SW 1271 (cell line): ENCODE measurements at regions not wholly inside any gene's neighbourhood (a gene's known extent, or its start where the extent isn't known, plus 50 kb on each side); places are given as distances from the start of the nearest gene placed in this dataset.
"Not testable (repeated sequence)": the region's sequence is repeated elsewhere in the genome, so short reads cannot be mapped to it uniquely, and the experiment has no call there.

Experiments
- DNase-seq, 2 experiments: peaks; one replicate each; lab custom pipeline; 2025; lab: John Stamatoyannopoulos, UW

DNA sequence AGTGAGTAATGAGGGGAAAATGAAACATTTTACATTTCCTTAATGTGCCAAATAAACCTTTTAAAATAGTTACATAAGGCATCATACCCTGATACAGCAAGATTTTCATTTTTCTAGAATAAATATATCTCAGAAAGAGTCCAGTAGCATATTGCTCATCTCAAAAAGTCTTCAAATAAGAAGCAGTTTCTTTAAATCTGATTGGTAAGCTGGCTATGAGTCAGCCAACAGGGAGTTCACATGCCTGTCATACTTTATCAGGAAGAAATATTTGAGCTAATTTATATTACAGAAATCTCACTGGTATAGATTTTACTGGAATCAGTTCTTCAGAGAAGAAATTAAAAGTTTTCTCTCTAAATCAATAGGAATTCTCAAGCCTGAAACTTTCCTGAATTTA is 258.1 kb downstream of the C11orf87 start:
- DNase-seq = no peak

DNA sequence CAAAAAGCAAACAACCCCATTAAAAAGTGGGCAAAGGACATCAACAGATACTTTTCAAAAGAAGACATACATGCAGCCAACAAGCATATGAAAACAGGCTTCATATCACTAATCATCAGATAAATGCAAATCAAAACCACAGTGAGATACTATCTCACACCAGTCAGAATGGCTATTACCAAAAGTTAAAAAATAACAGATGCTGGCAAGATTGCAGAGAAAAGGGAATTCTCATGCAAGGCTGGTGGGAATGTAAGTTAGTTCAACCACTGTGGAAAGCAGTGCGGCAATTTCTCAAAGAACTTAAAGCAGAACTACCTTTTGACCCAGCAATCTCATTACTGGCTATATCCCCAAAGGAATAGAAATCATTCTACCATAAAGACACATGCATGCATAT is 260.8 kb downstream of the C11orf87 start:
- not testable (repeated sequence) for DNase-seq

DNA sequence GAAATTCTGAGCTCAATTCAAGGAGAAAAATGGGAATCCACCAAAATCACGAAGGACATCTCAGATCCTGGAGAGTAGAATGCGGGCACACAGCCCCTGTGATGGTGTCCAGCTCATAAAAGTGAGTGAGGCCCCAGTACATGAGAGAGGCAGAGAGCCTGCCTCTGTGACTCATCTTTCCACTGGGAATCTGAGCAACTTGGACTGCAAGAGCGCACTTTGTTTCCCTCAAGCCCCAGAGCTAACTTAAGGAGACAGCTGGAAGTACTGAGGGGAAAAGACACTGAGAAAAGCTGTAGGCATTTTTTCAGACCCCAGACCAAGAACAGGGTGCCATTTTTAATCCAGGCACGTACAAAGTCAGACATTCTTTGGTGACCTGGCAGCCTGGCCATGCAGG is 273.7 kb downstream of the C11orf87 start:
- no peak for DNase-seq

DNA sequence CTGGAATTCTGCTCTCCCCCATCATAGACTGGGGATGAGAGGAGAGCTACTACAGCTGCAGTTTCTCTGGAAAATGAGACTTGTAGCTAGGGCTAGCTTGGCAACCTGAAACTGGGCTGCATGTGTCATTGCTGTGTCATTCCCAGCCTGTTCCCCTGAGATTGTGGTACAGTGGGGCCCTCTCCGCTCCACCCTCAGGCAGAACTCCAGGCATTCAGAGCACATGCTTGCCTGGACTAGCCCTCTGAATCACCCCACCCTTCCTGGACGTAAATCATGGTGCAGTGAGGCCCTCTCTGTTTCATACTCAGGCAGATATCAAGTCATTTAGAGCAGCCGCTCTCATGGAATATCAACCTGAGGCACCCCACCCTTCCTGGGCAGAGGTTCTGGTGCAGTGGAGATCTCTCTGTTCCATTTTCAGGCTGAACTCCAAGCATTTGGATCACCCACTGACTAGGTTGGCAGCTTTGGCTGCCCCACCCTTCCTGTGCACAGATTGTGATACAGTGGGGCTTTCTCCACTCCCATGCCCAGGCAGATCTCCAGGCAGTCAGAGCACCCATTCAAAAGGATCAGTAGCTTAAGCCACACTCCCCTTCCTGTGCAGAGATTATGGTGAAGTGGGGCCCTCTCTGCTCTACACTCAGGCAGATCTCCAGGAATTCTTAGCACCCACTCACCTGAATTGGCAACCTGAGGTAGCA is 274.4 kb downstream of the C11orf87 start:
- DNase-seq = no peak

DNA sequence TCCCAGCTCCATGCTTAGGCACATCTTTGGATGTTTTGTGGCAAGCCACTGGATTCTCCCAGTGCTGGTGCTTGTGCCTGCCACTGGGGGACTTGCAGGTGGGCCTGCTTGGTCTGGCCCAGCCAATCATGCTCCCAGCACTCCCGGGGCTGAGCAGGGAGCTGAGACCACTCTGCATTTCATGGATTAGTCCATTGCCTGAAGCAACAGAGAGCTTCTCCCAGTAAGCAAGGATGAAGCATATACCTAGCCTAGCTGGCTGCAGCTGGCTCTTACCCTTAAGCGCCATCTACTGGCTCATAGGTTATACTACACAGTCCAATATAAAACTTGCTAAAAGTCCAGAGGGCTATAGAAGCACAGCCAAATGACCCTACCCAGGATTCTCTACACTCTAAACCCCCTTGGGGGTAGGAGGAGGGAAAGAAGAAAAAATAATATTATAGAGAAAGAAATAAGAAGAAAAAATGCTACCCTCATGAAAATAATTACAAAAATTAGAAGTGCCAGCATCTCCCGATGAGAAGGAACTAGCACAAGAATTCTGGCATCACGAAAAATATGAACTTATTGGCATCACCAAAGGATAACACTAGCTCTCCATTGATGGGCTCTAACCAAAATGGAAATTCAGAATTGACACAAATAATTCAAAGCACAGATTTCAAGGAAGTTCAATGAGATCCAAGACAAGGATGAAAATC is 275.3 kb downstream of the C11orf87 start:
- peak in 1 of 2 experiments; percentile 69 for DNase-seq

DNA sequence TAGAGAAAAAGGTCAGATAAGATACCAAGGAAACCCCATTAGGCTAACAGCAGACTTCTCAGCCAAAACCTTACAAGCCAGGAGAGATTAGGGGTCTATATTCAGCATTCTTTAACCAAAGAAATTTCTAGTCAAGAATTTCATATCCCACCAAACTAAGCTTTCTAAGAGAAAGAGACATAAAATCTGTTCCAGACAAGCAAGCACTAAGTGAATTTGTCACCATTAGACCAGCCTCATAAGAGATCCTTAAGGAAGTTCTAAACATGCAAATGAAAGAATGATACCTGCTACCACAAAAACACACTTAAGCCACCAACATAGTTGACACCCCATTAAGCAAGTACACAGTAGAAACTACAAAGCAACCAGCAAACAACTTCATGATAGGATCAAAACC is 276.2 kb downstream of the C11orf87 start:
- no peak for DNase-seq

DNA sequence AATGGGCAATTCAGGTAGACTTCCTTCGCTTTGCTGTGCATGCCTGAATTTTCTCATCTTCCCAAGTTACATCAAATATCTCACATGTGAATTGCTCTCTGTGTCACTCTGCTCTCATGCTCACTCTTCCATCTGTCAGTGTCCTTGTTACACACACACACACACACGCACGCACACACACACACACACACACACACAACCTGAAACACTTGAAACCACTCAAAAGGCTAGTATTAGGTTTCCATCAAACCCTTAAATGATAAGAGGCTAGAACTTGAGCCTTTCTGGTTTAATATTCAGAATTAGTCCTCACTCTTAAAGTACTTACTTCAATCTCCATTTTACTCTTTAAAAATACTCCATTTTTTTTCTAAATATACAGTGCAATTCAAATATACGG is 282.4 kb downstream of the C11orf87 start:
- no peak for DNase-seq

DNA sequence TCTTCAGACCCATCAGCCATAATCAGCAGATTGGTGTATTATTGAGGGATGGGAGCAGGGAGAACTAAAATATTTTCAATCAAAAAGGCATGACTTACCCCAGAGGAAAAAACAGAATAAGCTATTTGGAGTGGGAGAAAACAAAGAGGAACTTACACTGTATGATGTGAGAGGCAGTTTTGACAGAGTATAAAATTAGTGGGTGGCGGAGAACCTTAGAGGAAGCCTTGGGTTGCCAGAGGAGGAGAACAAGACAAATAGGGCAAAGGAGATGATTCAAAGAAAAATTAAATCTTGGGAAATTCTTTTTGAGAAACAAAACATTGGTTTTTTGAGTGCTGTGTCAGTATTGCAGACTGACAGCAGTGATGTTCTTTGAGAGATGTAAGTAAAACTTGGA is 285.0 kb downstream of the C11orf87 start:
- DNase-seq = no peak

DNA sequence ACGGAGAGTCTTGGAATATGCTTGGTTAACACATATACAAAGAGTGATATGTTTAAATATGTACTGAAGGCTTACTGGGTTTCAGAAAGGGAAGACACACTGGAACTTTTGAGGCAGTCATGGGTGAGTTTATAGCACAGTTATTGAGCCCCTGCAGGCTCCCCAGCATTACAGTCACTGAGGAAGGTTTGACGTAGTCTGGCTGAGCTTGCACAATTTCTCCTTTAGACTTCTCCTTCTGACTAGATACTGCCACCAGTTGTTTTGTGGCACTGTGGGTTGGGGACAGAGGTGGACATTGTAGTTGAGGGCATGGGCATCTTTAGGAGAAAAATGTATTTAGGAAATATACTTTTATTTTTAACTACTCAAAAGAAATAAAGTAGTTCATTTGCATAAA is 285.4 kb downstream of the C11orf87 start:
- no peak for DNase-seq

DNA sequence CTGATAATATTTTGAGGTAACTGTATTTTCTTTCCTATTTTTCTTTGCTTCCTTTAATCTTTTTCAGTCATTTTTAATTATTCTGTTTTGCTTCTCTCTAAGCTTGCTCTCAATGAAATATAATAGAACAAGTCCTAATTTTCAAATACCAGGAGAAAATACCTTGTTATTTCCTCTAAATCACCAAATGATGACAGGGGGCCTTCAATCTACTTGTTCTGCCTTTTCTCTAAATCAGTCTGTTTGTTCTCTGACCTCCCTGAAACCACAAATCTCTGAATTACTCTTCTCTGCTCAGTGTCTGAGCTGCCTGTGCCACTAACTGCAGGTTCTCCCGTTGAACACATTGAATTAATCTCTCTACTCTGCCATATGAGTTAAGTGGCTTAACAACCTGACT is 286.2 kb downstream of the C11orf87 start:
- DNase-seq = no peak

DNA sequence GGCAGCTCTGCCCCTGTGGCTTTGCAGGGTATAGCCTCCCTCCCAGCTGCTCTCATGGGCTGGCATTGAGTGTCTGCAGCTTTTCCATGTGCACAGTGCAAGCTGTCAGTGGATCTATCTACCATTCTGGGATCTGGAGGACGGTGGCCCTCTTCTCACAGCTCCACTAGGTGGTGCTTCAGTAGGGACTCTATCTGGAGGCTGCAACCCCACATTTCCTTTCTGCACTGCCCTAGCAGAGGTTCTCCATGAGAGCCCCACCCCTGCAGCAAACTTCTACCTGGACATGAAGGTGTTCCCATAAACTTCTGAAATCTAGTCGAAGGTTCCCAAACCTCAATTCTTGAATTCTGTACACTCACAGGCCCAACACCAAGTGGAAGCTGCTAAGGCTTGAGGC is 292.5 kb downstream of the C11orf87 start:
- not testable (repeated sequence) for DNase-seq

DNA sequence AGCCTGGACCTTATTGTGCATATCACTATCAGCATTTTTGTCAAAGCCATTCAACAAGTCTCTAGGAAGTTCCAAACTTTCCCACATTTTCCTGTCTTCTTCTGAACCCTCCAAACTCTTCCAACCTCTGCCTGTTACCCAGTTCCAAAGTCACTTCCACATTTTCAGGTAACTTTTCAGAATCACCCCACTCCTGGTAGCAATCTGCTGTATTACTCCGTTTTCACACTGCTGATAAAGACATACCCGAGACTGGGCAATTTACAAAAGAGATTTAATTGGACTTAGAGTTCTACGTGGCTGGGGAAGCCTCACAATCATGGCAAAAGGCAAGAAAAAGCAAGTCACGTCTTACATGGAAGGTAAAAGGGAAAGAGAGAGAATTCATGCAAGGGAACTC is 293.4 kb downstream of the C11orf87 start:
- not testable (repeated sequence) for DNase-seq

DNA sequence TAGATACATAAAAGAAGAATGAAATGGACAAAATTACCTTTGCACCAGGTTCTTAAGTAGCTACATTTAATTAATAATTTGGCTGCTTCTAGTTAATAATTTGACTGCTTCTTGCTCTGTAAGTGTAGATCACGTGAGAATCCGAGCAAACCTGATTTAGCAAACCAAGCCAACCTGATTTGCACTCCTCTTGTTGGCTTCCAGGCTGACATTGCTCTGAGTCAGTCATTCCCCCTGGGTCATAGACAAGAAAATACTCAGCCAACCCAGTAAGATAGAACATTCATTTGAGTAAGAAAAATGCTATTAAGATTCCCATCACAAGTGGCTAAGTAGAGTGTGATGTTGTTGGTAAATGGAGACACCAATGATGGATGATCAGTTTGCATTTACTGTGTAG is 304.1 kb downstream of the C11orf87 start:
- no peak for DNase-seq

DNA sequence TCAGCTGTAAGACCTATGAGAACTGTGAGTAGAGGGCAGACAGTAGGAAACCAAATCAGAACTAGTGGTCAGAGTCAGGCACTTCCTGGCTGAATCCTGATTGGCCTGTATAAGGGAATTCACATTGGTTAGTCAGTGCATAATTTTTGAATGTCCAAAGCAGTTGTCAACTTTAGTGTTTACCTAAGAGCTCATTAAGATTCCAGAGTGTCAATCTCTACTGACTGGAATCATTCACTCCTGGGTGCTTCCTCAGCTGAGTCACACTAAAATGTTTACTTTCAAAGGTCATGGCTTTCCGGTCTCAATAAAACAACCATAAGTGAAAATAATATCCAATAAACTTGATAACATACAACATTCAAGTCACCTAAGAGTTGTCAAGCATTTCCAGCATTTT is 306.1 kb downstream of the C11orf87 start:
- peak in 1 of 2 experiments; percentile 74 for DNase-seq

DNA sequence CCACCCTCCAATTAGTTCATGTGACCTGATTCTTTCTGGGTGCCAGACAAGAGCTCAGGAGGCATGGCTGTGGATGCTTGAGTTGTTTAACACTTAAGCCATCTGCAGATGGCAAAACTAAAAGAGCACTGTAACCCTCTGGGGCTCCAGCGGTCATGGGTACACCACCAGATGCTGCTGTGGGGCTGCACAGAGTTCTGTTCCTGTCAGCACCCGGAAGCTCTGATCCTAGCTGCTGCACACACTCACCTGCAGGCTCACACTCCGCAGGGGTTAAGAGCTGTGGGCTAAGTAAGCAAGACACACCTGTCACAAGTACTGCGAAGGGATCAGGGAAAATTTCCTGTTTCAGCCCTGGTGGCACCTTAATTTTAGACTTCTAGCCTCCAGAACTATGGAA is 307.8 kb downstream of the C11orf87 start:
- no peak for DNase-seq

DNA sequence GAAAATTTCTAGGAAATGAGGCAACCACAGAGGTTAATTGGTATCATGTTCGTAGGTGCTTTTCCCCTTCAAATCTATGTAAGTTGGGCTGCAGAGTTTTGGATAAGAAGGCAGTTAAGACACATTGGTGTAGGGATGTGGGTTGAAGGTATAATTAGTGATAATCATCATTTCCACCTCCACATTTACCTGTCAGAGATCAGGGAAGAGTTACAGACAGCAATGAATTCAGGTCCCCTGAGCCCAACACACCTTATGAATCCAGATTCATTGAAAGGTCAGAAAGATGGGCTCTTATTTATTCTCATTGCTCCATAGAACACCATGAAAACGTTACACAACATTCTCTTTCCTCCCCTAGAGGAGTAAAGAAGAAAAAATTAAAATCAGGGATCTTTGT is 308.7 kb downstream of the C11orf87 start:
- DNase-seq = no peak

DNA sequence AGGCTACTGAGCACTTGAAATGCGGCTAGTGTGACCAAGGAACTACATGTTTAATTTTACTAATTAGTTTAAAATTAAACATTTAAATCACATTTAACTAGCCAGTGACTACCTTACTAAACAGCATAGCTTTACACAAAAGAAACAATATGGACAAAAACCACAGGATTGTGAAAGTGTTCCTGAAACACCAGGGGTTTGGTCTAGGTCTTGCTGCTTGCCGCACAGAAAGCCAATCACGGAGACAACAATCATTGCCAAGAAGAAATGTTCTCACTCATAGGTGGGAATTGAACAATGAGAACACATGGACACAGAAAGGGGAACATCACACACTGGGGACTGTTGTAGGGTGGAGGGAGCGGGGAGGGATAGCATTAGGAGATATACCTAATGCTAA is 309.5 kb downstream of the C11orf87 start:
- no peak for DNase-seq

DNA sequence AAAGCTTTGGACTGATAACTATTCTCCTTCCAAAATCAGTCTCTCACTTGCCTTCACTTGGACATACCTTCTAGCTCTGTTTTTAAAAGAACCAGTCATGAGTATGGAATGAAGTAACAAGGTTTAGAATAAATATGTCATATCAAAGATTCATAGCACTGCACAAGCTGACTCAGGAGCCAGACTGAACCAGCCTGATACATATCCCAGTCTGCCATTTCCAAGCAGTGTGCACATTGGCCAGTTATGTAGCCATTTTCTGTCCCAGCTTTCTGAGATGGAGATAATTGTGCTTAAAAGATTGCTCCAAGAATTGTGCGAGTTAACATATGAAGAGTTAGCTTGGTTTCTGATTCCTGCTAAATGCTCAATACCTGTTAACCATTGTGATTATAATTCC is 311.3 kb downstream of the C11orf87 start:
- no peak for DNase-seq

DNA sequence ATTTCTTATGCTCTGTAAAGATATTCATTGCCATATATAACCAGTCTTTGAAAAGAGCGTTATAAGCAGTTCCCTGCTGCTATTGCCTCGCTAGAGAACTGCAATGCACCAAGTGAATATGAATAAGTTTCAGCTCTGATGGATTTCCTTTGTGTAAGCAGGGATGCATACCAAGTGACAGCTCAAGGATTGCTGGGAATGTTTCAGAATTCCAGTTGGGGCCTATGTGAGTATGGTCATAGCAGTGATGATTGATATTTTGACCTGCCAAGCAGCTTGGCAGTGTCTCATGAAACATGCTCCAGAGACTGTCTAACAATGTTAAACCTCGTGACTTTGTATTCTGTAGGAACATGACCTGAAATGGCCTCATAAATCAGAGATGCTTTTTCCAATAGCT is 312.6 kb downstream of the C11orf87 start:
- no peak for DNase-seq

DNA sequence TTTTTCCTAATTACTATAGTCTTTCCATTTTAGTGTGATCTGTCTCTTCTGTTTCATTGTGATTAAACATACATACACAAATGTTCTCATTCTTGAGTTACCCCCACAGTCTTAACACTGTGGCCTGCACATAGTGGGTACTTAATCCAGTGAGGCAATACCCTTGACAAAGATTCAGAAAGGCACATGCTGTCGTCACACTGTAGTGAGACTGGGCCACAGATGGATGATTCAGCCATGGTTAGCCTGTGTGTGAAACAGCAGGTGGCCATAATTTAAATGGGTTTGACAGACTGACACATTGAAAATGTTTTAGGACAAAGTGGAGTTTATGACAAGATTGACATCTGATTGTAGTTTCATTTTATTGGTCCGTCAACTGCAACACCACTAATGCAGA is 313.1 kb downstream of the C11orf87 start:
- no peak for DNase-seq

DNA sequence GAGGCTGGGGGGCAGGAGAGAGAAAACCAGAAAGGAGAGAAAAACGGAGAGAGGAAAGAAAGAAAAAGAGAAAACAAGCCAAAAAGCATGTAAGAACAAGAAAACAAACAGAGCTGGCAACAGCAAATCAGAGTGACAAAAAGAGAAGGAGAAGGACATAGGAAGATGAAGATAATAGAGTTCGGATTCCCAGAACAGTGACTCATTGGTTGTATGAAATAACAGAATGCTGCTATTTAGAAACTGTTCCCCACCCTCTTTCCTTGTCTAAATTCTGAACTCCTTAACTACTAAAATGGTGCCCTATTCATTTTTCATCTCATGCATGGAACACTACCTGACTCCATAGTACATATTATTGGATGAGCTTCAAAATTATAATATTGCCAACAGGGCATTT is 317.4 kb downstream of the C11orf87 start:
- no peak for DNase-seq

DNA sequence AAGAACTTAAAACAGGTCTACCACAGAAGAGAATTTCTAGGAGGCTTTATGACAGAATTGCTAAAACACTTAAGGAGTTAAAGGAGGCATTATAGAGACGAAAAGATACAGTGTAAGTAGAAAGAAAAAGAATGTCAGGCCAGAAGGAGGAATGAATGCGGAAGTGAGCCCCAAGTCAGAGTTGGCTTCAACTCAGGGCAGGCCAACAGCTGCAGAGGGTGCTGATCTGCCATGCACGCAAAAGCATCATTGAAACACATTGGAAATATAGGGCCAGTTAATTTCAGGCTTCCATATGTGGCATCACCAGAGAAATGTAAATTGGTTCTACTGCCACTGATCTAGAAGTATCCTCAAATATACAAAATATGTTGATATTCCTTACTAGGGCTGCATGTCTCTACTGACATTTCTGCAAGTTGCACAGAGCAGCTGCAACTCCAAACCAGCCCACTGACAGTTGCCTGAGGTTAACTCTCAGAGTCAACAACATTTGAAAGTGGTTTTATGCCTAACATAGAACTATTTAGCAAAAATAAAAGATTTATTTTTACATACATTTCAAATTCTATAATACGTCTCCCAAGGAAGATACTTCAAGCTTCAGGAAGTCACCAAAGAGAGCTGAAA is 324.1 kb downstream of the C11orf87 start:
- no peak for DNase-seq

DNA sequence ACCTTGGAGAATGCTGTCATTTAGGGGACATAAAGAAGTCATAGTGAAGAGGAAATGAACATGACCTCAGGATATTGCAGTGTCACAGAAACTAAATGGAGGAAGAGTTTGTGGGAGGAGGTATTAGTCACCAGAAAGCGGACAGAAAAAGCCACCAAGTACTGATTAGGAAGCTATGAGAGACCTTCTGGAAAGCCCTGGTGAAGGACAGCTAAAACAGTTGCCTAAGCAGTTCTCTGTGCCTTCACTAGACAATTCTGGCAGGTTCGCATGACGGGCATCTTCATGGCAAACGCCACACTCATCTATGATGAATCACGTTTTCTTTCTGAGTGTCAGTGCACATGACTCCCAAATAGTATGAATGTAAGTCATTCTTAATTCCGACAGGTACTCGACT is 325.8 kb downstream of the C11orf87 start:
- no peak for DNase-seq
